GM23338 (cell line): ENCODE measurements at regions not wholly inside any gene's neighbourhood (a gene's known extent, or its start where the extent isn't known, plus 50 kb on each side); places are given as distances from the start of the nearest gene placed in this dataset.

Experiments used
- ATAC-seq: fragments of 200-7000 bp; cut with Tn5 transposase; 3 replicates; pipeline ENCODE4 v1.9.1; 2020
- DNase-seq: peaks from one replicate; pipeline ENCODE4 v3.0.0-alpha.2; 2015; ENCODE audit warnings: low spot score
- H2AFZ ChIP-seq: fragments of 200-600 bp; sonication (generic); 2 replicates; pipeline ENCODE4 v1.8.0; 2016; ENCODE audit warnings: antibody characterized with exemption, mild to moderate bottlenecking, moderate library complexity
- H3F3A ChIP-seq: fragments of 200-600 bp; sonication (generic); replicated peaks from 2 replicates; pipeline ENCODE4 v1.8.0; 2017; ENCODE audit warnings: antibody characterized with exemption, mixed run types, low read depth
- H3K27ac ChIP-seq: fragments of 200-600 bp; sonication (generic); 2 replicates; pipeline ENCODE4 v1.6.1; 2016; ENCODE audit warnings: low read depth
- H3K27me3 ChIP-seq: fragments of 200-600 bp; sonication (generic); 2 replicates; pipeline ENCODE4 v1.8.0; 2016; ENCODE audit warnings: mild to moderate bottlenecking, mixed run types, moderate library complexity; ENCODE audit not compliant: insufficient read depth
- H3K36me3 ChIP-seq: fragments of 200-600 bp; sonication (generic); 2 replicates; pipeline ENCODE4 v1.8.0; 2016; ENCODE audit warnings: mild to moderate bottlenecking; ENCODE audit not compliant: insufficient read depth
- H3K4me1 ChIP-seq: fragments of 200-600 bp; sonication (generic); 2 replicates; pipeline ENCODE4 v1.8.0; 2016; ENCODE audit warnings: mild to moderate bottlenecking, moderate library complexity; ENCODE audit not compliant: insufficient read depth
- H3K4me2 ChIP-seq: fragments of 200-600 bp; sonication (generic); 2 replicates; pipeline ENCODE4 v1.7.1; 2017; ENCODE audit warnings: mixed run types
- H3K4me3 ChIP-seq: fragments of 200-600 bp; sonication (generic); 2 replicates; pipeline ENCODE4 v1.6.1; 2016; ENCODE audit warnings: mixed run types
- H3K79me2 ChIP-seq: fragments of 200-600 bp; sonication (generic); replicated peaks from 2 replicates; pipeline ENCODE4 v1.8.0; 2017; ENCODE audit warnings: mild to moderate bottlenecking; ENCODE audit not compliant: insufficient read depth
- H3K9me2 ChIP-seq: fragments of 200-600 bp; sonication (generic); 2 replicates; pipeline ENCODE4 v1.8.0; 2017; ENCODE audit not compliant: insufficient read depth
- H4K20me1 ChIP-seq: fragments of 200-600 bp; sonication (generic); replicated peaks from 2 replicates; pipeline ENCODE4 v1.8.0; 2017; ENCODE audit warnings: mild to moderate bottlenecking; ENCODE audit not compliant: insufficient read depth
- H3K27ac Mint-ChIP-seq: 2 replicates; pipeline ENCODE4 v1.8.0; 2020; ENCODE audit warnings: inconsistent platforms, mild to moderate bottlenecking, moderate library complexity, mixed read lengths
- H3K27me3 Mint-ChIP-seq: 3 replicates; pipeline ENCODE4 v1.8.0; 2022; ENCODE audit warnings: low read depth, mild to moderate bottlenecking, moderate library complexity, mixed read lengths, inconsistent platforms; ENCODE audit not compliant: insufficient read depth, poor library complexity
- H3K36me3 Mint-ChIP-seq: 3 replicates; pipeline ENCODE4 v1.8.0; 2021; ENCODE audit warnings: low read depth, mild to moderate bottlenecking, inconsistent platforms, moderate library complexity, mixed read lengths
- H3K4me1 Mint-ChIP-seq: 3 replicates; pipeline ENCODE4 v1.8.0; 2020; ENCODE audit warnings: mild to moderate bottlenecking, inconsistent platforms, mixed read lengths
- H3K4me3 Mint-ChIP-seq: 3 replicates; pipeline ENCODE4 v1.8.0; 2021; ENCODE audit warnings: moderate library complexity, mild to moderate bottlenecking, inconsistent platforms, mixed read lengths
- H3K9me3 Mint-ChIP-seq: 3 replicates; pipeline ENCODE4 v1.8.0; 2020; ENCODE audit warnings: moderate library complexity, mild to moderate bottlenecking, inconsistent platforms, mixed read lengths
- CREB1 ChIP-seq: fragments of 250-450 bp; sonication (Bioruptor Pico); IDR thresholded peaks from 2 replicates; pipeline ENCODE4 v1.5.0; 2020; ENCODE audit warnings: low read depth, mild to moderate bottlenecking, moderate library complexity
- EZH2 ChIP-seq: fragments of 200-600 bp; sonication (generic); IDR thresholded peaks from one replicate; pipeline ENCODE4 v1.8.0; 2017; ENCODE audit warnings: antibody characterized with exemption, mild to moderate bottlenecking, low read depth; ENCODE audit not compliant: unreplicated experiment
- EZH2phosphoT487 ChIP-seq: fragments of 200-600 bp; sonication (generic); IDR thresholded peaks from one replicate; pipeline ENCODE4 v1.8.1; 2018; ENCODE audit warnings: antibody characterized with exemption; ENCODE audit not compliant: unreplicated experiment
- JUNB ChIP-seq: IDR thresholded peaks from one replicate; pipeline ENCODE4 v1.6.1; 2016; ENCODE audit warnings: antibody characterized with exemption; ENCODE audit not compliant: unreplicated experiment
- NANOG ChIP-seq: IDR thresholded peaks from 2 replicates; pipeline ENCODE4 v1.6.1; 2016; ENCODE audit warnings: antibody characterized with exemption, borderline replicate concordance
- POLR2AphosphoS5 ChIP-seq: IDR thresholded peaks from 2 replicates; pipeline ENCODE4 v1.6.1; 2016; ENCODE audit warnings: antibody characterized with exemption, low read depth
- STAT1 ChIP-seq: IDR thresholded peaks from one replicate; pipeline ENCODE4 v1.6.1; 2016; ENCODE audit warnings: antibody characterized with exemption; ENCODE audit not compliant: unreplicated experiment
- ZNF114 ChIP-seq: fragments of 250-450 bp; sonication (Bioruptor Pico); IDR thresholded peaks from 2 replicates; pipeline ENCODE4 v1.5.0; 2020; ENCODE audit warnings: mild to moderate bottlenecking, moderate library complexity
- ZNF331 ChIP-seq: fragments of 250-450 bp; sonication (Bioruptor Pico); IDR thresholded peaks from 2 replicates; pipeline ENCODE4 v1.5.0; 2020; ENCODE audit warnings: low read depth, mild to moderate bottlenecking, moderate library complexity
- TF ChIP-seq, protein P1 (sequence below): IDR thresholded peaks from one replicate; pipeline ENCODE4 v1.6.1; 2018; ENCODE audit warnings: antibody characterized with exemption; ENCODE audit not compliant: unreplicated experiment
- TF ChIP-seq, protein P2 (sequence below): IDR thresholded peaks from 2 replicates; pipeline ENCODE4 v1.6.1; 2016; ENCODE audit warnings: antibody characterized with exemption
- TF ChIP-seq, protein P3 (sequence below), 2 experiments: fragments of 200-600 bp in 1 of 2; sonication (generic) in 1 of 2; conservative IDR thresholded peaks; 2 replicates each; pipeline versions ENCODE4 v1.5.1 to v1.6.1; 2016 to 2017; ENCODE audit warnings: antibody characterized with exemption in 2 of 2, low read depth in 2 of 2, mild to moderate bottlenecking in 2 of 2, moderate library complexity in 1 of 2
- TF ChIP-seq, protein P4 (sequence below): fragments of 250-450 bp; sonication (Bioruptor Pico); IDR thresholded peaks from 2 replicates; pipeline ENCODE4 v1.5.0; 2020; ENCODE audit warnings: mild to moderate bottlenecking, moderate library complexity

DNA sequence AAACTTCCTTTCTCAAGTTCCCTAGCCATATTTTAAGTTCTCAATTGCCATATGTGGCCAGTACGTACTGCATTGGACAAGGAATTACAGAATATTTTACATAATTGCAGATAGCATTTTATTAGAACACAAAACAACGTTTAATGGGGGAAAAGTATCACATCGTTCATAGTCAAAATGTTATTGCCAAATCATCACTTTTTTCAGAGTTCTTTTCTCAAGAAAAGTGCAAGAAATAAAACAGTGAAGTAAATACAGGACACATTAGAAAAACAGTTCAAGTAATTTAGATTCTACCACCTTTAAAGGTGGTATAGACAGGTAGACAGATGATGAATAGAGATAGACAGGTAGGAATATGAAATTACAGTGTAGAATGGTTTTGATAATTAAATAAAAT is 479.1 kb upstream of the NCAM2 start:
- Mint-ChIP-seq H3K27ac (no peak overlapping the region), H3K36me3 (no peaks in the 10 kb centered on the region), H3K27me3 (no peaks in the 10 kb centered on the region), H3K9me3 (no peaks in the 10 kb centered on the region), H3K4me1 (no peaks in the 10 kb centered on the region), H3K4me3 (no peak overlapping the region)
- TF ChIP-seq, protein P1, sequence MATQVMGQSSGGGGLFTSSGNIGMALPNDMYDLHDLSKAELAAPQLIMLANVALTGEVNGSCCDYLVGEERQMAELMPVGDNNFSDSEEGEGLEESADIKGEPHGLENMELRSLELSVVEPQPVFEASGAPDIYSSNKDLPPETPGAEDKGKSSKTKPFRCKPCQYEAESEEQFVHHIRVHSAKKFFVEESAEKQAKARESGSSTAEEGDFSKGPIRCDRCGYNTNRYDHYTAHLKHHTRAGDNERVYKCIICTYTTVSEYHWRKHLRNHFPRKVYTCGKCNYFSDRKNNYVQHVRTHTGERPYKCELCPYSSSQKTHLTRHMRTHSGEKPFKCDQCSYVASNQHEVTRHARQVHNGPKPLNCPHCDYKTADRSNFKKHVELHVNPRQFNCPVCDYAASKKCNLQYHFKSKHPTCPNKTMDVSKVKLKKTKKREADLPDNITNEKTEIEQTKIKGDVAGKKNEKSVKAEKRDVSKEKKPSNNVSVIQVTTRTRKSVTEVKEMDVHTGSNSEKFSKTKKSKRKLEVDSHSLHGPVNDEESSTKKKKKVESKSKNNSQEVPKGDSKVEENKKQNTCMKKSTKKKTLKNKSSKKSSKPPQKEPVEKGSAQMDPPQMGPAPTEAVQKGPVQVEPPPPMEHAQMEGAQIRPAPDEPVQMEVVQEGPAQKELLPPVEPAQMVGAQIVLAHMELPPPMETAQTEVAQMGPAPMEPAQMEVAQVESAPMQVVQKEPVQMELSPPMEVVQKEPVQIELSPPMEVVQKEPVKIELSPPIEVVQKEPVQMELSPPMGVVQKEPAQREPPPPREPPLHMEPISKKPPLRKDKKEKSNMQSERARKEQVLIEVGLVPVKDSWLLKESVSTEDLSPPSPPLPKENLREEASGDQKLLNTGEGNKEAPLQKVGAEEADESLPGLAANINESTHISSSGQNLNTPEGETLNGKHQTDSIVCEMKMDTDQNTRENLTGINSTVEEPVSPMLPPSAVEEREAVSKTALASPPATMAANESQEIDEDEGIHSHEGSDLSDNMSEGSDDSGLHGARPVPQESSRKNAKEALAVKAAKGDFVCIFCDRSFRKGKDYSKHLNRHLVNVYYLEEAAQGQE, result no peak
- TF ChIP-seq CREB1 (no peak), ZNF114 (CRISPR knock-in tag) (no peak), STAT1 (no peak), ZNF331 (CRISPR knock-in tag) (no peak), EZH2phosphoT487 (no peak), JUNB (no peak), POLR2AphosphoS5 (no peak), NANOG (no peak), EZH2 (no peak)
- TF ChIP-seq, protein P2, sequence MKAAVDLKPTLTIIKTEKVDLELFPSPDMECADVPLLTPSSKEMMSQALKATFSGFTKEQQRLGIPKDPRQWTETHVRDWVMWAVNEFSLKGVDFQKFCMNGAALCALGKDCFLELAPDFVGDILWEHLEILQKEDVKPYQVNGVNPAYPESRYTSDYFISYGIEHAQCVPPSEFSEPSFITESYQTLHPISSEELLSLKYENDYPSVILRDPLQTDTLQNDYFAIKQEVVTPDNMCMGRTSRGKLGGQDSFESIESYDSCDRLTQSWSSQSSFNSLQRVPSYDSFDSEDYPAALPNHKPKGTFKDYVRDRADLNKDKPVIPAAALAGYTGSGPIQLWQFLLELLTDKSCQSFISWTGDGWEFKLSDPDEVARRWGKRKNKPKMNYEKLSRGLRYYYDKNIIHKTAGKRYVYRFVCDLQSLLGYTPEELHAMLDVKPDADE, result no peak
- TF ChIP-seq, protein P3, sequence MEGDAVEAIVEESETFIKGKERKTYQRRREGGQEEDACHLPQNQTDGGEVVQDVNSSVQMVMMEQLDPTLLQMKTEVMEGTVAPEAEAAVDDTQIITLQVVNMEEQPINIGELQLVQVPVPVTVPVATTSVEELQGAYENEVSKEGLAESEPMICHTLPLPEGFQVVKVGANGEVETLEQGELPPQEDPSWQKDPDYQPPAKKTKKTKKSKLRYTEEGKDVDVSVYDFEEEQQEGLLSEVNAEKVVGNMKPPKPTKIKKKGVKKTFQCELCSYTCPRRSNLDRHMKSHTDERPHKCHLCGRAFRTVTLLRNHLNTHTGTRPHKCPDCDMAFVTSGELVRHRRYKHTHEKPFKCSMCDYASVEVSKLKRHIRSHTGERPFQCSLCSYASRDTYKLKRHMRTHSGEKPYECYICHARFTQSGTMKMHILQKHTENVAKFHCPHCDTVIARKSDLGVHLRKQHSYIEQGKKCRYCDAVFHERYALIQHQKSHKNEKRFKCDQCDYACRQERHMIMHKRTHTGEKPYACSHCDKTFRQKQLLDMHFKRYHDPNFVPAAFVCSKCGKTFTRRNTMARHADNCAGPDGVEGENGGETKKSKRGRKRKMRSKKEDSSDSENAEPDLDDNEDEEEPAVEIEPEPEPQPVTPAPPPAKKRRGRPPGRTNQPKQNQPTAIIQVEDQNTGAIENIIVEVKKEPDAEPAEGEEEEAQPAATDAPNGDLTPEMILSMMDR (conservative IDR thresholded peaks at IDR 0.05; ENCODE audit: low read depth in 2 of 2), result no peak
- TF ChIP-seq, protein P4, sequence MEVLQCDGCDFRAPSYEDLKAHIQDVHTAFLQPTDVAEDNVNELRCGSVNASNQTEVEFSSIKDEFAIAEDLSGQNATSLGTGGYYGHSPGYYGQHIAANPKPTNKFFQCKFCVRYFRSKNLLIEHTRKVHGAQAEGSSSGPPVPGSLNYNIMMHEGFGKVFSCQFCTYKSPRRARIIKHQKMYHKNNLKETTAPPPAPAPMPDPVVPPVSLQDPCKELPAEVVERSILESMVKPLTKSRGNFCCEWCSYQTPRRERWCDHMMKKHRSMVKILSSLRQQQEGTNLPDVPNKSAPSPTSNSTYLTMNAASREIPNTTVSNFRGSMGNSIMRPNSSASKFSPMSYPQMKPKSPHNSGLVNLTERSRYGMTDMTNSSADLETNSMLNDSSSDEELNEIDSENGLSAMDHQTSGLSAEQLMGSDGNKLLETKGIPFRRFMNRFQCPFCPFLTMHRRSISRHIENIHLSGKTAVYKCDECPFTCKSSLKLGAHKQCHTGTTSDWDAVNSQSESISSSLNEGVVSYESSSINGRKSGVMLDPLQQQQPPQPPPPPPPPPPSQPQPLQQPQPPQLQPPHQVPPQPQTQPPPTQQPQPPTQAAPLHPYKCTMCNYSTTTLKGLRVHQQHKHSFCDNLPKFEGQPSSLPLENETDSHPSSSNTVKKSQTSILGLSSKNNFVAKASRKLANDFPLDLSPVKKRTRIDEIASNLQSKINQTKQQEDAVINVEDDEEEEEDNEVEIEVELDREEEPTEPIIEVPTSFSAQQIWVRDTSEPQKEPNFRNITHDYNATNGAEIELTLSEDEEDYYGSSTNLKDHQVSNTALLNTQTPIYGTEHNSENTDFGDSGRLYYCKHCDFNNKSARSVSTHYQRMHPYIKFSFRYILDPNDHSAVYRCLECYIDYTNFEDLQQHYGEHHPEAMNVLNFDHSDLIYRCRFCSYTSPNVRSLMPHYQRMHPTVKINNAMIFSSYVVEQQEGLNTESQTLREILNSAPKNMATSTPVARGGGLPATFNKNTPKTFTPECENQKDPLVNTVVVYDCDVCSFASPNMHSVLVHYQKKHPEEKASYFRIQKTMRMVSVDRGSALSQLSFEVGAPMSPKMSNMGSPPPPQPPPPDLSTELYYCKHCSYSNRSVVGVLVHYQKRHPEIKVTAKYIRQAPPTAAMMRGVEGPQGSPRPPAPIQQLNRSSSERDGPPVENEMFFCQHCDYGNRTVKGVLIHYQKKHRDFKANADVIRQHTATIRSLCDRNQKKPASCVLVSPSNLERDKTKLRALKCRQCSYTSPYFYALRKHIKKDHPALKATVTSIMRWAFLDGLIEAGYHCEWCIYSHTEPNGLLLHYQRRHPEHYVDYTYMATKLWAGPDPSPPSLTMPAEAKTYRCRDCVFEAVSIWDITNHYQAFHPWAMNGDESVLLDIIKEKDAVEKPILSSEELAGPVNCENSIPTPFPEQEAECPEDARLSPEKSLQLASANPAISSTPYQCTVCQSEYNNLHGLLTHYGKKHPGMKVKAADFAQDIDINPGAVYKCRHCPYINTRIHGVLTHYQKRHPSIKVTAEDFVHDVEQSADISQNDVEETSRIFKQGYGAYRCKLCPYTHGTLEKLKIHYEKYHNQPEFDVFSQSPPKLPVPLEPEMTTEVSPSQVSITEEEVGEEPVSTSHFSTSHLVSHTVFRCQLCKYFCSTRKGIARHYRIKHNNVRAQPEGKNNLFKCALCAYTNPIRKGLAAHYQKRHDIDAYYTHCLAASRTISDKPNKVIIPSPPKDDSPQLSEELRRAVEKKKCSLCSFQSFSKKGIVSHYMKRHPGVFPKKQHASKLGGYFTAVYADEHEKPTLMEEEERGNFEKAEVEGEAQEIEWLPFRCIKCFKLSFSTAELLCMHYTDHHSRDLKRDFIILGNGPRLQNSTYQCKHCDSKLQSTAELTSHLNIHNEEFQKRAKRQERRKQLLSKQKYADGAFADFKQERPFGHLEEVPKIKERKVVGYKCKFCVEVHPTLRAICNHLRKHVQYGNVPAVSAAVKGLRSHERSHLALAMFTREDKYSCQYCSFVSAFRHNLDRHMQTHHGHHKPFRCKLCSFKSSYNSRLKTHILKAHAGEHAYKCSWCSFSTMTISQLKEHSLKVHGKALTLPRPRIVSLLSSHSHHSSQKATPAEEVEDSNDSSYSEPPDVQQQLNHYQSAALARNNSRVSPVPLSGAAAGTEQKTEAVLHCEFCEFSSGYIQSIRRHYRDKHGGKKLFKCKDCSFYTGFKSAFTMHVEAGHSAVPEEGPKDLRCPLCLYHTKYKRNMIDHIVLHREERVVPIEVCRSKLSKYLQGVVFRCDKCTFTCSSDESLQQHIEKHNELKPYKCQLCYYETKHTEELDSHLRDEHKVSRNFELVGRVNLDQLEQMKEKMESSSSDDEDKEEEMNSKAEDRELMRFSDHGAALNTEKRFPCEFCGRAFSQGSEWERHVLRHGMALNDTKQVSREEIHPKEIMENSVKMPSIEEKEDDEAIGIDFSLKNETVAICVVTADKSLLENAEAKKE (CRISPR knock-in tag), result no peak
- DNase-seq (no peak), ATAC-seq (no peak)
- no peaks in the 10 kb centered on the region for H4K20me1 ChIP-seq
- H3K4me1 ChIP-seq, result no peaks in the 10 kb centered on the region
- H2AFZ ChIP-seq, result no peak overlapping the region
- H3K79me2 ChIP-seq, result no peaks in the 10 kb centered on the region
- no peaks in the 10 kb centered on the region for H3K27me3 ChIP-seq
- H3K4me3 ChIP-seq, result no peak overlapping the region
- H3K4me2 ChIP-seq, result no peak overlapping the region
- no peaks in the 10 kb centered on the region for H3K9me2 ChIP-seq
- H3F3A ChIP-seq, result no peaks in the 10 kb centered on the region
- H3K27ac ChIP-seq, result no peak overlapping the region
- H3K36me3 ChIP-seq, result no peaks in the 10 kb centered on the region
